ENCODE measurements at regions not wholly inside any gene's neighbourhood (a gene's known extent, or its start where the extent isn't known, plus 50 kb on each side); places are given as distances from the start of the nearest gene placed in this dataset.
"Not testable (repeated sequence)": the region's sequence is repeated elsewhere in the genome, so short reads cannot be mapped to it uniquely, and the experiment has no call there.

- TF ChIP-seq, protein P1, sequence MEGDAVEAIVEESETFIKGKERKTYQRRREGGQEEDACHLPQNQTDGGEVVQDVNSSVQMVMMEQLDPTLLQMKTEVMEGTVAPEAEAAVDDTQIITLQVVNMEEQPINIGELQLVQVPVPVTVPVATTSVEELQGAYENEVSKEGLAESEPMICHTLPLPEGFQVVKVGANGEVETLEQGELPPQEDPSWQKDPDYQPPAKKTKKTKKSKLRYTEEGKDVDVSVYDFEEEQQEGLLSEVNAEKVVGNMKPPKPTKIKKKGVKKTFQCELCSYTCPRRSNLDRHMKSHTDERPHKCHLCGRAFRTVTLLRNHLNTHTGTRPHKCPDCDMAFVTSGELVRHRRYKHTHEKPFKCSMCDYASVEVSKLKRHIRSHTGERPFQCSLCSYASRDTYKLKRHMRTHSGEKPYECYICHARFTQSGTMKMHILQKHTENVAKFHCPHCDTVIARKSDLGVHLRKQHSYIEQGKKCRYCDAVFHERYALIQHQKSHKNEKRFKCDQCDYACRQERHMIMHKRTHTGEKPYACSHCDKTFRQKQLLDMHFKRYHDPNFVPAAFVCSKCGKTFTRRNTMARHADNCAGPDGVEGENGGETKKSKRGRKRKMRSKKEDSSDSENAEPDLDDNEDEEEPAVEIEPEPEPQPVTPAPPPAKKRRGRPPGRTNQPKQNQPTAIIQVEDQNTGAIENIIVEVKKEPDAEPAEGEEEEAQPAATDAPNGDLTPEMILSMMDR (conservative IDR thresholded peaks at IDR 0.05): no peak
- H3K27ac ChIP-seq: no peak overlapping the region
Measured at GRCh38 chr12:129973236-129973961, 69.6 kb upstream of the TMEM132D start.

DNA sequence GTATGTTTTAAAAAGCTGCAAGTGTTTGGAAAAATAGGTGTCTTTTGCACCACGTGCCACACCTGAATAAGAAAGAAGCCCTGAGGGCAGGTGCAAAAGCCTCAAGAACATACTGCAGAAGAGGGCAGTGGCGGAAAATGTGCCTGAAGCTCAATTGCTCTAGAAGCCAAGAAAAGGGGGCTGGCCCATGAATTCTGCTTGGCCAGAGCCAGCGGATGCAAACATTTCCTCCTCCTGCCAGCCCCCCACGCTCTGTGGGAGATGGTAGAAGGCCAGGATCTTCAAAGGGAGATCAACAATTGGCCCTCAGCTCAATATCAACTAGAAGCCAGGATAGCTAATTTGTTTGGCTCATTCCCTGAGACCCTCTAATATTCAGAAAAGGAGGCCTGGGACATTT, 80.3 kb upstream of the TMEM132D start:
- H3K27ac ChIP-seq: no peak overlapping the region
- TF ChIP-seq, protein P1 (conservative IDR thresholded peaks at IDR 0.05): no peak

- TF ChIP-seq, protein P1 (conservative IDR thresholded peaks at IDR 0.05): no peak
- no peak overlapping the region for H3K27ac ChIP-seq
Measured at GRCh38 chr12:129987841-129988240, 84.0 kb upstream of the TMEM132D start.

GRCh38 chr12:129994634-129995033, 90.8 kb upstream of the TMEM132D start:
- H3K27ac ChIP-seq: no peak overlapping the region
- TF ChIP-seq, protein P1 (conservative IDR thresholded peaks at IDR 0.05): no peak

DNA sequence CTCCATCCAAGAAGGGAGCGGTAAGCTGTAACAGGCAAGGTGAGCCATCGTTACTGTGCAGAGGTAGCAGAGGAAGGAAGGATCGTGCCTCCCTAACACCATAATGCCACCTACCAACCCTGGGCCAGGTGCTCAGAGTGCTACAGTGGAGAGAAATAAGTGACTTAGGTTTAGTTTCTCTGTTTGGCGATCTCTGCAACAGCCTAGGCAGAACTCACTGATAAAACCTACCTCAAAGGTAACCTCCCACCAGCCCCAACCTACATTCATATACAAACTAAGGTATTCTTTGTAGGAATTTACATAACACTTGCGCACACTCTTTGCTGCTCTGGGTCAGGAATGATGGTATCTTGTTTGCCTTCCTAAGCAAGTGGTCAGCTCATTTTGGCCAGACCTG, 93.4 kb upstream of the TMEM132D start:
- H3K27ac ChIP-seq: no peak overlapping the region
- TF ChIP-seq, protein P1 (conservative IDR thresholded peaks at IDR 0.05): no peak

DNA sequence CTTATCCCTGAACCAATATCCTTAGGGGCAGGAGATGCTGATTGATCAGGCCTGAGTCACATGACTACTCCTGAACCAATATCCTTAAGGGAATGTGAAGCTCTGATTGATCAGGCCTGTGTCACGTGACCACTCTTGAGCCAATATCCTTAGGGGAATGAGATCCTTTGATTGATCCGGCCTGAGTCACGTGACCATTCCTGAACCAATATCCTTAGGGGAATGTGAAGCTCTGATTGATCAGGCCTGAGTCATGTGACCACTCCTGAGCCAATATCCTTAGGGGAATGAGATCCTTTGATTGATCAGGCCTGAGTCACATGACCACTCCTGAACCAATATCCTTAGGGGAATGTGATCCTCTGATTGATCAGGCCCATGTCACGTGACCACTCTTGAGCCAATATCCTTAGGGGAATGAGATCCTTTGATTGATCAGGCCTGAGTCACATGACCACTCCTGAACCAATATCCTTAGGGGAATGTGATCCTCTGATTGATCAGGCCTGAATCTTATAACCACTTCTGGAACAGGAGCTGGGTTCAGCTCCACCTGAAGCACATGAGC, 100.6 kb upstream of the TMEM132D start:
- not testable (repeated sequence) for H3K27ac ChIP-seq

- TF ChIP-seq, protein P1 (conservative IDR thresholded peaks at IDR 0.05): no peak
- no peak overlapping the region for H3K27ac ChIP-seq
Measured at GRCh38 chr12:130007771-130008170, 103.9 kb upstream of the TMEM132D start.

- H3K27ac ChIP-seq: no peak overlapping the region
- TF ChIP-seq, protein P1 (conservative IDR thresholded peaks at IDR 0.05): no peak
Measured at GRCh38 chr12:130008241-130008640, 104.4 kb upstream of the TMEM132D start.

All from VCaP (cell line).